Gastroesophageal sphincter (tissue), 3 donors: ENCODE measurements at regions not wholly inside any gene's neighbourhood (a gene's known extent, or its start where the extent isn't known, plus 50 kb on each side); places are given as distances from the start of the nearest gene placed in this dataset.

ENCODE experiments used
- POLR2A ChIP-seq, 2 donors: fragments of 450-650 bp; IDR thresholded peaks; one replicate each; pipeline ENCODE4 v1.6.1; 2017; ENCODE audit warnings: antibody characterized with exemption in 2 of 2, mild to moderate bottlenecking in 2 of 2, moderate library complexity in 1 of 2
- TF ChIP-seq, protein P1 (sequence below), 4 experiments: fragments of 200-600 bp in 2 of 4; fragments of 450-650 bp in 2 of 4; sonication (generic) in 1 of 4; IDR thresholded peaks; one replicate each; pipeline ENCODE4 v1.5.1; 2017 to 2019; ENCODE audit warnings: antibody characterized with exemption in 4 of 4, mild to moderate bottlenecking in 2 of 4, moderate library complexity in 2 of 4

DNA sequence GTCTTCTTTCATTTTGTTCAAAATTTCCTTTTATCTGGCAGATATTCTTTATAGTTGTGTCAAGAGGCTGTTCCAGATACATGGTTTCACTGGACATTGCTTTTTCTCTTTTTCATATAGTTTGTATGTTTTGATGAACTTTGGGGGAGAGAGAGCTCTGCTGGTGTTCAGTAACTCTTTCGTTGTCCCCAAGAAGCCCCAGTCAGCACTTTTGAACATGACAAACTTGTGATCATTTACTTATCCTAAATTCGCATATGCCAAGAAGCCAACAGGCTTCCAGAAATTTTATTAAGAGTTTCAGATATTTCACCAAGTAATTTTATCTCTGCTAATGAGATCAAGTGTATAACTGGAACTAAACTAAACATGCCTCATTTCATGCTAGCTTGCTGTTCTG is 275.8 kb upstream of the GPC6 start:
- TF ChIP-seq POLR2A (IDR thresholded peaks at IDR 0.05), result no peak
- TF ChIP-seq, protein P1, sequence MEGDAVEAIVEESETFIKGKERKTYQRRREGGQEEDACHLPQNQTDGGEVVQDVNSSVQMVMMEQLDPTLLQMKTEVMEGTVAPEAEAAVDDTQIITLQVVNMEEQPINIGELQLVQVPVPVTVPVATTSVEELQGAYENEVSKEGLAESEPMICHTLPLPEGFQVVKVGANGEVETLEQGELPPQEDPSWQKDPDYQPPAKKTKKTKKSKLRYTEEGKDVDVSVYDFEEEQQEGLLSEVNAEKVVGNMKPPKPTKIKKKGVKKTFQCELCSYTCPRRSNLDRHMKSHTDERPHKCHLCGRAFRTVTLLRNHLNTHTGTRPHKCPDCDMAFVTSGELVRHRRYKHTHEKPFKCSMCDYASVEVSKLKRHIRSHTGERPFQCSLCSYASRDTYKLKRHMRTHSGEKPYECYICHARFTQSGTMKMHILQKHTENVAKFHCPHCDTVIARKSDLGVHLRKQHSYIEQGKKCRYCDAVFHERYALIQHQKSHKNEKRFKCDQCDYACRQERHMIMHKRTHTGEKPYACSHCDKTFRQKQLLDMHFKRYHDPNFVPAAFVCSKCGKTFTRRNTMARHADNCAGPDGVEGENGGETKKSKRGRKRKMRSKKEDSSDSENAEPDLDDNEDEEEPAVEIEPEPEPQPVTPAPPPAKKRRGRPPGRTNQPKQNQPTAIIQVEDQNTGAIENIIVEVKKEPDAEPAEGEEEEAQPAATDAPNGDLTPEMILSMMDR (IDR thresholded peaks at IDR 0.05), result no peak
